Endodermal cell (in vitro differentiated cells): ENCODE measurements at regions not wholly inside any gene's neighbourhood (a gene's known extent, or its start where the extent isn't known, plus 50 kb on each side); places are given as distances from the start of the nearest gene placed in this dataset.

ENCODE experiments used
- DNase-seq: peaks from one replicate; pipeline ENCODE4 v3.0.0-alpha.2; 2017
- H3K27ac ChIP-seq: 2 replicates; pipeline ENCODE4 v1.5.1; 2013; ENCODE audit warnings: mild to moderate bottlenecking, low read depth, low read length, moderate library complexity
- H3K27me3 ChIP-seq: 2 replicates; pipeline ENCODE4 v1.6.1; 2013; ENCODE audit warnings: mild to moderate bottlenecking, low read length, moderate library complexity; ENCODE audit not compliant: insufficient read depth, control insufficient read depth, poor library complexity, severe bottlenecking
- H3K36me3 ChIP-seq: 2 replicates; pipeline ENCODE4 v1.7.0; 2013; ENCODE audit warnings: mild to moderate bottlenecking, low read length, moderate library complexity; ENCODE audit not compliant: control insufficient read depth, insufficient read depth
- H3K4me1 ChIP-seq: one replicate; pipeline ENCODE4 v1.7.0; 2013; ENCODE audit warnings: low read length; ENCODE audit not compliant: control insufficient read depth, insufficient read depth
- H3K4me3 ChIP-seq: 2 replicates; pipeline ENCODE4 v1.5.1; 2013; ENCODE audit warnings: mild to moderate bottlenecking, low read length, moderate library complexity
- H3K9ac ChIP-seq: 2 replicates; pipeline ENCODE4 v1.6.1; 2013; ENCODE audit warnings: mild to moderate bottlenecking, low read length, moderate library complexity; ENCODE audit not compliant: poor library complexity, severe bottlenecking; ENCODE audit errors: extremely low read depth
- H3K9me3 ChIP-seq: 2 replicates; pipeline ENCODE4 v1.6.1; 2013; ENCODE audit warnings: mild to moderate bottlenecking, low read length, moderate library complexity; ENCODE audit not compliant: control insufficient read depth
- H3K27ac Mint-ChIP-seq: 2 replicates; pipeline ENCODE4 v1.8.0; 2020; ENCODE audit warnings: mixed read lengths
- H3K27me3 Mint-ChIP-seq: 2 replicates; pipeline ENCODE4 v1.8.0; 2021; ENCODE audit warnings: mild to moderate bottlenecking, mixed read lengths; ENCODE audit not compliant: insufficient read depth
- H3K36me3 Mint-ChIP-seq: 2 replicates; pipeline ENCODE4 v1.8.0; 2020; ENCODE audit warnings: low read depth, mixed read lengths
- H3K4me1 Mint-ChIP-seq: 2 replicates; pipeline ENCODE4 v1.8.0; 2020; ENCODE audit warnings: mixed read lengths
- H3K4me3 Mint-ChIP-seq: 2 replicates; pipeline ENCODE4 v1.8.0; 2020; ENCODE audit warnings: mild to moderate bottlenecking, moderate library complexity, mixed read lengths
- H3K9me3 Mint-ChIP-seq: 2 replicates; pipeline ENCODE4 v1.8.0; 2020; ENCODE audit warnings: mild to moderate bottlenecking, mixed read lengths
- WGBS, 2 experiments: methylation state at CpG; one replicate each; pipeline versions ENCODE4 v1.1.5 to v1.1.7; 2013; ENCODE audit warnings: missing lambda C conversion rate in 2 of 2, mixed read lengths in 1 of 2; ENCODE audit not compliant: insufficient coverage in 1 of 2, insufficient read length in 1 of 2; 5-methylcytosine and 5-hydroxymethylcytosine counted together
- TF ChIP-seq, protein P1 (sequence below): fragments of 200-600 bp; sonication (generic); conservative IDR thresholded peaks from 2 replicates; pipeline ENCODE4 v1.5.0; 2021; ENCODE audit warnings: antibody characterized with exemption, mild to moderate bottlenecking

DNA sequence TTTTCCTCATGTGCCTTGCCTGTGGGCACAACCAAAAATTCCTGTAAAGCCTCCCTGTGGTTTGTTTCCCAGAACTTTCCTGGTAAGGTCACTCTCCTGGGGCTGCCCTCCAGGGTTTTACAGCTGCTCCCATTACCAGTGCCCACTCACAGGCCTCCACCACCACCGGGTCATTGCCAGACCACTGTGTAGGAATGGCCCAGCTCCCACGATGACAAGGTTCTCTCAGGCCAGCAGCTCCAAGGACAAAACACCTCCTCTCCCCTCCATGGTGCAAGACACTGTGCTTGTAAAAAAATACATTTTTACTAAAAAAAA lies 96.1 kb upstream of the AKIP1 start:
- Mint-ChIP-seq H3K27me3 (no peaks in the 10 kb centered on the region), H3K27ac (no peak overlapping the region), H3K9me3 (peaks cover 8% of the 10 kb centered on the region), H3K4me3 (no peak overlapping the region), H3K4me1 (peaks cover 30% of the 10 kb centered on the region), H3K36me3 (peaks cover 6% of the 10 kb centered on the region)
- Histone ChIP-seq H3K4me1 (peaks cover 25% of the 10 kb centered on the region), H3K27me3 (no peaks in the 10 kb centered on the region), H3K9me3 (no peaks in the 10 kb centered on the region), H3K36me3 (no peaks in the 10 kb centered on the region), H3K4me3 (no peak overlapping the region), H3K27ac (no peak overlapping the region), H3K9ac (peak overlapping the region; percentile 26)
- 82 to 83% methylated on average over 1 to 2 of the region's 2 CpGs for WGBS, 2 experiments
- peak; percentile 48 for DNase-seq
- TF ChIP-seq, protein P1, sequence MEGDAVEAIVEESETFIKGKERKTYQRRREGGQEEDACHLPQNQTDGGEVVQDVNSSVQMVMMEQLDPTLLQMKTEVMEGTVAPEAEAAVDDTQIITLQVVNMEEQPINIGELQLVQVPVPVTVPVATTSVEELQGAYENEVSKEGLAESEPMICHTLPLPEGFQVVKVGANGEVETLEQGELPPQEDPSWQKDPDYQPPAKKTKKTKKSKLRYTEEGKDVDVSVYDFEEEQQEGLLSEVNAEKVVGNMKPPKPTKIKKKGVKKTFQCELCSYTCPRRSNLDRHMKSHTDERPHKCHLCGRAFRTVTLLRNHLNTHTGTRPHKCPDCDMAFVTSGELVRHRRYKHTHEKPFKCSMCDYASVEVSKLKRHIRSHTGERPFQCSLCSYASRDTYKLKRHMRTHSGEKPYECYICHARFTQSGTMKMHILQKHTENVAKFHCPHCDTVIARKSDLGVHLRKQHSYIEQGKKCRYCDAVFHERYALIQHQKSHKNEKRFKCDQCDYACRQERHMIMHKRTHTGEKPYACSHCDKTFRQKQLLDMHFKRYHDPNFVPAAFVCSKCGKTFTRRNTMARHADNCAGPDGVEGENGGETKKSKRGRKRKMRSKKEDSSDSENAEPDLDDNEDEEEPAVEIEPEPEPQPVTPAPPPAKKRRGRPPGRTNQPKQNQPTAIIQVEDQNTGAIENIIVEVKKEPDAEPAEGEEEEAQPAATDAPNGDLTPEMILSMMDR: no peak

DNA sequence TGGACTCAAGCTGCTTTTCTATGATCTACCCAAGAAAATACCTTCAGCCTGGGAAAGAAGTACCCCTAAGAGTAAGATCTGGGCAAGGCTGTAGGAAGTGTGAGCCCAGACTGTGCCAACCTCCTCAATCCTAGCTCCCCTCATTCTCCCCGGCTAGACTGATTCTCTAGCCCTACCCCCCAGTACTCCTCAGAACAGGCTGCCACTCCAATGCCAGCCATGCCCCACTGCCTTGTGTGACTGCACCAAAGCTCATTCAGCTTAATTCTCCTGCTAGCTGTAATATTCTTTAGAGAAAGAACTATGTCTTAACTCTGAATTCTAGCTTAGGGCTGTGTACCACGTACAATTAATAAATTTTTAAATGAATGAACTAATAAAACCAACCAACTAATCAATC lies 92.6 kb upstream of the AKIP1 start:
- WGBS, 2 experiments: 97 to 100% methylated on average over 1 to 2 of the region's 2 CpGs
- no peak overlapping the region for H3K4me3 ChIP-seq
- peak; percentile 36 for DNase-seq
- H3K27ac ChIP-seq: no peak overlapping the region
- H3K36me3 ChIP-seq: peaks cover 4% of the 10 kb centered on the region
- no peaks in the 10 kb centered on the region for H3K9me3 ChIP-seq
- H3K9ac ChIP-seq: no peak overlapping the region
- H3K27me3 ChIP-seq: no peaks in the 10 kb centered on the region
- H3K4me1 ChIP-seq: peaks cover 15% of the 10 kb centered on the region
- TF ChIP-seq, protein P1: no peak
- H3K27ac Mint-ChIP-seq: peak overlapping the region; percentile 88
- peaks cover 20% of the 10 kb centered on the region for H3K4me1 Mint-ChIP-seq
- peaks cover 9% of the 10 kb centered on the region for H3K36me3 Mint-ChIP-seq
- H3K4me3 Mint-ChIP-seq: no peak overlapping the region
- H3K9me3 Mint-ChIP-seq: peaks cover 8% of the 10 kb centered on the region
- H3K27me3 Mint-ChIP-seq: no peaks in the 10 kb centered on the region

DNA sequence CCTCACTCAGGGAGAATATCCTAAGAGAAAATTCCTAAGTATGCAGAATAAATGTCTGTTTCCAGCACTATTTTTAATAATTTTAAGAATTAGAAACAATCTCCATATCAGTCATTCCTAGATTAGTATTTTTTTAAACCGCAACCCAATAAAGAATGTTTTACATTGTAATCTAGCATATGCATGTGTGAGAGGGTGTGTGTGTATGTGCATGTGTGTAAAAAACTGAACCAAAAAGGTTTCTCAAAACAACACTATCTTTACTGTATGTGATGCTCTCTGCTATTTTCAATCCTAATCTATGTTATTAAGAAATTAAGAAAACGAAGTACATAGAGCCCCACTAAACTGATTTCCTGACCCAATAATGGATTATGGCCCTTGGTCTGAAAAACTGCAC lies 90.6 kb upstream of the AKIP1 start:
- no peak overlapping the region for H3K4me3 ChIP-seq
- peaks cover 8% of the 10 kb centered on the region for H3K9me3 Mint-ChIP-seq
- peaks cover 23% of the 10 kb centered on the region for H3K4me1 Mint-ChIP-seq
- no peaks in the 10 kb centered on the region for H3K27me3 Mint-ChIP-seq
- H3K9me3 ChIP-seq: no peaks in the 10 kb centered on the region
- no peak overlapping the region for H3K4me3 Mint-ChIP-seq
- H3K36me3 Mint-ChIP-seq: peaks cover 15% of the 10 kb centered on the region
- no peak overlapping the region for H3K9ac ChIP-seq
- no peak overlapping the region for H3K27ac Mint-ChIP-seq
- H3K27ac ChIP-seq: no peak overlapping the region
- DNase-seq: no peak
- 50% methylated on average over 2 of the region's 2 CpGs; no CpG with 5 or more reads in 1 of the 2 experiments for WGBS, 2 experiments
- H3K4me1 ChIP-seq: peaks cover 7% of the 10 kb centered on the region
- peaks cover 4% of the 10 kb centered on the region for H3K36me3 ChIP-seq
- TF ChIP-seq, protein P1: no peak
- H3K27me3 ChIP-seq: no peaks in the 10 kb centered on the region
